OCI-LY7 (cell line): ENCODE measurements at regions not wholly inside any gene's neighbourhood (a gene's known extent, or its start where the extent isn't known, plus 50 kb on each side); places are given as distances from the start of the nearest gene placed in this dataset.

Experiments used
- BruUV-seq: library from RNA; stranded (reverse); fragments of 400-500 nt; replicated peaks from 2 replicates; lab custom pipeline; 2021; lab: Mats Ljungman, UMichigan
- CTCF ChIA-PET: fragments of 300-600 bp; sonication (Branson Sonifier 250); formaldehyde crosslinking; loops from one replicate; lab custom pipeline; 2022; ENCODE audit warnings: antibody characterized with exemption; ENCODE audit not compliant: unreplicated experiment; lab: Charles Lee
- POLR2A ChIA-PET: fragments of 300-600 bp; sonication (Branson Sonifier 250); formaldehyde crosslinking; loops from one replicate; lab custom pipeline; 2022; ENCODE audit warnings: antibody characterized with exemption; lab: Charles Lee
- DNase-seq: peaks from one replicate; pipeline ENCODE4 v3.0.0-alpha.2; 2015; ENCODE audit warnings: low spot score
- H2AFZ ChIP-seq: fragments of 200-600 bp; sonication (generic), shearing (Covaris generic); 2 replicates; pipeline ENCODE4 v1.6.1; 2014; ENCODE audit warnings: mild to moderate bottlenecking, antibody characterized with exemption, low read length, moderate library complexity
- H3K27ac ChIP-seq: fragments of 200-600 bp; sonication (generic); 2 replicates; pipeline ENCODE4 v1.5.1; 2014; ENCODE audit warnings: mixed run types, low read depth, mild to moderate bottlenecking, moderate library complexity, low read length, inconsistent platforms; ENCODE audit not compliant: poor library complexity, severe bottlenecking
- H3K36me3 ChIP-seq: fragments of 200-600 bp; sonication (generic); 2 replicates; pipeline ENCODE4 v1.6.1; 2014; ENCODE audit warnings: mild to moderate bottlenecking, antibody characterized with exemption, low read length, moderate library complexity, mixed read lengths; ENCODE audit not compliant: insufficient read depth
- H3K4me1 ChIP-seq: fragments of 200-600 bp; sonication (generic); 2 replicates; pipeline ENCODE4 v1.5.1; 2014; ENCODE audit warnings: mild to moderate bottlenecking, low read length; ENCODE audit not compliant: insufficient read depth, poor library complexity, severe bottlenecking
- H3K4me2 ChIP-seq: fragments of 200-600 bp; sonication (generic); 2 replicates; pipeline ENCODE4 v1.6.1; 2014; ENCODE audit warnings: mild to moderate bottlenecking, low read length
- H3K4me3 ChIP-seq: fragments of 200-600 bp; sonication (generic); 2 replicates; pipeline ENCODE4 v1.5.1; 2014; ENCODE audit warnings: mild to moderate bottlenecking, low read depth, low read length; ENCODE audit not compliant: poor library complexity, severe bottlenecking
- H3K79me2 ChIP-seq: fragments of 200-600 bp; sonication (generic); 2 replicates; pipeline ENCODE4 v1.6.1; 2016; ENCODE audit warnings: low read depth, mild to moderate bottlenecking, low read length, moderate library complexity, mixed read lengths; ENCODE audit not compliant: insufficient read depth
- H3K9me2 ChIP-seq: fragments of 200-600 bp; sonication (generic); 2 replicates; pipeline ENCODE4 v1.6.1; 2016; ENCODE audit warnings: mild to moderate bottlenecking, low read length, mixed read lengths; ENCODE audit not compliant: insufficient read depth
- H3K9me3 ChIP-seq: fragments of 200-600 bp; sonication (generic); 2 replicates; pipeline ENCODE4 v1.6.1; 2014; ENCODE audit warnings: mild to moderate bottlenecking, mixed run types, low read length, mixed read lengths
- H4K20me1 ChIP-seq: fragments of 200-600 bp; sonication (generic); 2 replicates; pipeline ENCODE4 v1.6.1; 2014; ENCODE audit warnings: mild to moderate bottlenecking, antibody characterized with exemption, low read length, moderate library complexity, mixed read lengths; ENCODE audit not compliant: insufficient read depth
- EZH2phosphoT487 ChIP-seq: fragments of 200-600 bp; sonication (generic); IDR thresholded peaks from 2 replicates; pipeline ENCODE4 v1.6.1; 2018; ENCODE audit warnings: low read depth, borderline replicate concordance, mild to moderate bottlenecking, mixed run types, antibody characterized with exemption, low read length, moderate library complexity, mixed read lengths
- intact Hi-C: fragments of 100-400 bp; cut with micrococcal nuclease; formaldehyde crosslinking; loops from one replicate; pipeline ENCODE4 v1.10.0; 2022; ENCODE audit not compliant: unreplicated experiment
- TF ChIP-seq, protein P1 (sequence below): fragments of 200-600 bp; sonication (generic); conservative IDR thresholded peaks from 2 replicates; pipeline ENCODE4 v1.5.1; 2014; ENCODE audit warnings: mild to moderate bottlenecking, antibody characterized with exemption, low read length, moderate library complexity, mixed read lengths

DNA sequence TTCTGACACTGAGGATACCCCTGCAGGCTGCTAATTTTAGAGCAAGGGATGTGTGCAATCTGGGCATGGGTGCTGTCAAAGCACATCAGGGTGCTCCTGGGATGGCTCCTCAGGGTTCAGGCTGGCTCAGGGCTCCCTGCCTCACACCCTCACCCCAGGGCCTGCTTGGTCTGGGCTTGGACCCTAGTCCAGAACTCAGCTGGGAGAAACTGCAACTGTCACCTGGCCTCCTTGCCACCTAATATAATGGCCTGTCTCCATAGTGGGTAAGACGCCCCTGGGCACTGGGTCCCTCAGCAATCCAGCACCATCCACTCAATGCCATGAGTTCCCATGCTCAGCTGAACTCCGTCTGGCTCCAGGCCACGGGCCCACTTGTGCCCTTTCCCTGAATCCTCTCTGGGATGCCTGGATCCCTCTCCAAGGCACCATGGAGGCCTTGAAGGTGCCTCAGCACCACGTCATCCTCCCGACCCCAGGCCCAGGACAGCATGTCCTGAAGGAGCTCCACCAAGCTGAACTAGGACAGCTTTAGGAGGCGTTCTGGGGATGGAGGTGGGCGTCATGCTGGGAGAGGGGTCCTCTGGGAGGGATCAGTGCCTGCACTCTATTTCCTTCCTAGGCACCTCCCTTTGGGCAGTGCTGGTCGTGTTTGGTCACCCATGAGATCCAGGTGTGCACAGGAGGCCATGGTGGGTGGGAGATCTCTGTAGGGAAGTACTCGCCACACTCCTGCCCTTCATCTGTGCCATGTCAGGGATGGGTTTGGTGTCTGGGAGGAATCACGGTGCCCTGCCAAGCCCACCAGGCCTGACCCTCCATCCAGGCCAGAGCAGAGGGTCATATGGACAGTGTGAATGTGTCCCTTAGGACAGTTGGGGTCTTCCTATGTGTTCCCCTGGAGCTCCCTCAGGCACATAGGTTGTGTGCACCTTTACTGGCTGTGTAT is 1688.4 kb downstream of the TP53TG3F start:
- Histone ChIP-seq H4K20me1 (no peaks in the 10 kb centered on the region), H3K4me2 (no peak overlapping the region), H3K9me2 (no peaks in the 10 kb centered on the region), H3K9me3 (peaks cover 7% of the 10 kb centered on the region; the same call in 1 of the 2 replicates), H3K4me3 (no peak overlapping the region), H3K36me3 (no peaks in the 10 kb centered on the region), H3K4me1 (no peaks in the 10 kb centered on the region), H3K27ac (no peak overlapping the region), H2AFZ (no peak overlapping the region), H3K79me2 (no peaks in the 10 kb centered on the region)
- CTCF ChIA-PET = no interaction called here
- TF ChIP-seq, protein P1, sequence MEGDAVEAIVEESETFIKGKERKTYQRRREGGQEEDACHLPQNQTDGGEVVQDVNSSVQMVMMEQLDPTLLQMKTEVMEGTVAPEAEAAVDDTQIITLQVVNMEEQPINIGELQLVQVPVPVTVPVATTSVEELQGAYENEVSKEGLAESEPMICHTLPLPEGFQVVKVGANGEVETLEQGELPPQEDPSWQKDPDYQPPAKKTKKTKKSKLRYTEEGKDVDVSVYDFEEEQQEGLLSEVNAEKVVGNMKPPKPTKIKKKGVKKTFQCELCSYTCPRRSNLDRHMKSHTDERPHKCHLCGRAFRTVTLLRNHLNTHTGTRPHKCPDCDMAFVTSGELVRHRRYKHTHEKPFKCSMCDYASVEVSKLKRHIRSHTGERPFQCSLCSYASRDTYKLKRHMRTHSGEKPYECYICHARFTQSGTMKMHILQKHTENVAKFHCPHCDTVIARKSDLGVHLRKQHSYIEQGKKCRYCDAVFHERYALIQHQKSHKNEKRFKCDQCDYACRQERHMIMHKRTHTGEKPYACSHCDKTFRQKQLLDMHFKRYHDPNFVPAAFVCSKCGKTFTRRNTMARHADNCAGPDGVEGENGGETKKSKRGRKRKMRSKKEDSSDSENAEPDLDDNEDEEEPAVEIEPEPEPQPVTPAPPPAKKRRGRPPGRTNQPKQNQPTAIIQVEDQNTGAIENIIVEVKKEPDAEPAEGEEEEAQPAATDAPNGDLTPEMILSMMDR = no peak
- no peak for TF ChIP-seq EZH2phosphoT487
- no peak for DNase-seq
- no TSS peak for BruUV-seq
- intact Hi-C loops = no loop called here
- POLR2A ChIA-PET = interaction anchor here (0.5 kb wide), 1 partner anchor 238 kb away, joined by 3 read pairs; no protein-coding TSS in a partner anchor

DNA sequence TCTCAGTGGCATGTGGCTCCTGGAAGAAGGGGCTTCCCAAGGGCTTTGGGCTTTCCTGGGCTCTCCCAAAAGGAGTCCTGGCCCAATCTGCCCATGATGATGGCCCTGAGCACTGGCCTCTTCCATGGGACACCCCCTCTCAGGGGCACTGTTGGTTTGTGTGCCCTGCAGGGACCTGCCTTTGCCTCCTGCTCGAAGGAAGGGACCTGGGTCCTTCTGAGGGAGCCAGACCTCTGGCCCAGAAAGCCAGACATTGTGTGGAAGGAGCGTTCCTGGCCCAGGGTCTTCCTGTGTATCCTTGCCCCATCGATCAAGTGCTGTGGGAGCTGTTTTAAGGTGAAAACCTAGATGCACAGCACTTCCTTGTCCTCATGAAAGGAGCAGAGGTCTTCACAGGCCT is 1689.3 kb downstream of the TP53TG3F start:
- intact Hi-C loops = no loop called here
- Histone ChIP-seq H3K4me3 (no peak overlapping the region), H3K27ac (no peak overlapping the region), H2AFZ (no peak overlapping the region), H3K9me2 (no peaks in the 10 kb centered on the region), H4K20me1 (no peaks in the 10 kb centered on the region), H3K79me2 (no peaks in the 10 kb centered on the region), H3K4me2 (no peak overlapping the region), H3K9me3 (peaks cover 7% of the 10 kb centered on the region; the same call in 1 of the 2 replicates), H3K4me1 (no peaks in the 10 kb centered on the region), H3K36me3 (no peaks in the 10 kb centered on the region)
- ChIA-PET POLR2A (no interaction called here), CTCF (no interaction called here)
- no peak for DNase-seq
- BruUV-seq = no TSS peak
- TF ChIP-seq, protein P1 = no peak
- TF ChIP-seq EZH2phosphoT487 = no peak

DNA sequence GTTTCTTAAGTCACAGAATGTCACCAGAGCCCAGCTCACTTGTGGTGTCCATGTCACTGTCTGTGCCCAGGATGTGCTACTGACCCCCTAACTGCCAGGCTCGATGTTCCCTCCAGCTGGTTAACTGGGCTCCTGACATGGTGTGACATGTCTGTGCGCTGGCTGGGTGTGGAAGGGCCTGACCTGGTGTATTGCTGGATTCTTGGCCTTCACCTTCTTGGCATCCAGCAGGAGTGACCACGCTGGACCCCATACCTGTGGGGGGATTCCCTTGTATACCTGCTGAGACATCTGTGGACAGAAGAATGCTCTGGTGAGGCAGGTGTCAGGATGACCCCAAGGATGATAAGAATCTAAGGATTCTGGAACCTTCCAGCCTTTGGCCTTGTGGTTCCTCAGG is 1690.1 kb downstream of the TP53TG3F start:
- Histone ChIP-seq H3K27ac (no peak overlapping the region), H3K4me2 (no peak overlapping the region), H3K79me2 (no peaks in the 10 kb centered on the region), H3K36me3 (no peaks in the 10 kb centered on the region), H3K9me3 (peaks cover 7% of the 10 kb centered on the region; the same call in 1 of the 2 replicates), H3K4me1 (no peaks in the 10 kb centered on the region), H4K20me1 (no peaks in the 10 kb centered on the region), H3K9me2 (no peaks in the 10 kb centered on the region), H2AFZ (no peak overlapping the region), H3K4me3 (no peak overlapping the region)
- intact Hi-C loops = no loop called here
- CTCF ChIA-PET = no interaction called here
- TF ChIP-seq, protein P1 = no peak
- no peak for TF ChIP-seq EZH2phosphoT487
- POLR2A ChIA-PET = no interaction called here
- no TSS peak for BruUV-seq
- no peak for DNase-seq
